PC-9 (cell line): ENCODE measurements at regions not wholly inside any gene's neighbourhood (a gene's known extent, or its start where the extent isn't known, plus 50 kb on each side); places are given as distances from the start of the nearest gene placed in this dataset.
"Not testable (repeated sequence)": the region's sequence is repeated elsewhere in the genome, so short reads cannot be mapped to it uniquely, and the experiment has no call there.

ENCODE experiments used
- BruUV-seq: library from RNA; stranded (reverse); fragments of 400-500 nt; replicated peaks from 2 replicates; lab custom pipeline; 2021; lab: Mats Ljungman, UMichigan
- CTCF ChIA-PET: fragments of 300-600 bp; sonication (Branson Sonifier 250); formaldehyde crosslinking; loops from one replicate; lab custom pipeline; 2022; ENCODE audit warnings: antibody characterized with exemption; lab: Charles Lee
- POLR2A ChIA-PET: fragments of 300-600 bp; sonication (Branson Sonifier 250); formaldehyde crosslinking; loops from one replicate; lab custom pipeline; 2022; ENCODE audit warnings: antibody characterized with exemption; ENCODE audit not compliant: unreplicated experiment; lab: Charles Lee
- DNase-seq, 2 experiments: peaks; one replicate each; pipeline versions ENCODE4 v3.0.0 to v3.0.0-alpha.2; 2015 to 2022; ENCODE audit warnings: mixed read lengths in 1 of 2
- H2AFZ ChIP-seq: fragments of 200-600 bp; sonication (generic); 2 replicates; pipeline ENCODE4 v1.8.1; 2017; ENCODE audit warnings: antibody characterized with exemption
- H3F3A ChIP-seq: fragments of 200-600 bp; sonication (generic); 2 replicates; pipeline ENCODE4 v1.8.1; 2017; ENCODE audit warnings: antibody characterized with exemption, mild to moderate bottlenecking, low read depth; ENCODE audit not compliant: insufficient read depth
- H3K27ac ChIP-seq: fragments of 200-600 bp; sonication (generic); 2 replicates; pipeline ENCODE4 v1.6.1; 2016; ENCODE audit warnings: mixed run types
- H3K27me3 ChIP-seq: fragments of 200-600 bp; sonication (generic); 2 replicates; pipeline ENCODE4 v1.6.1; 2016; ENCODE audit warnings: low read depth, mixed run types; ENCODE audit not compliant: insufficient read depth
- H3K36me3 ChIP-seq: fragments of 200-600 bp; sonication (generic); 2 replicates; pipeline ENCODE4 v1.6.1; 2016; ENCODE audit warnings: low read depth, mixed run types
- H3K4me1 ChIP-seq: fragments of 200-600 bp; sonication (generic); replicated peaks from 2 replicates; pipeline ENCODE4 v1.6.1; 2016; ENCODE audit warnings: mixed run types; ENCODE audit not compliant: insufficient read depth
- H3K4me2 ChIP-seq: fragments of 200-600 bp; sonication (generic); 2 replicates; pipeline ENCODE4 v1.6.1; 2017; ENCODE audit warnings: mixed run types
- H3K4me3 ChIP-seq: fragments of 200-600 bp; sonication (generic); 2 replicates; pipeline ENCODE4 v1.6.1; 2016; ENCODE audit warnings: mixed run types
- H3K79me2 ChIP-seq: fragments of 200-600 bp; sonication (generic); 2 replicates; pipeline ENCODE4 v1.6.1; 2017; ENCODE audit warnings: low read depth, mixed run types
- H3K9me2 ChIP-seq: fragments of 200-600 bp; sonication (generic); 2 replicates; pipeline ENCODE4 v1.8.1; 2017; ENCODE audit warnings: mild to moderate bottlenecking; ENCODE audit not compliant: insufficient read depth
- H3K9me3 ChIP-seq: fragments of 200-600 bp; sonication (generic); 2 replicates; pipeline ENCODE4 v1.8.1; 2016; ENCODE audit warnings: low read depth; ENCODE audit not compliant: insufficient read depth
- H4K20me1 ChIP-seq: fragments of 200-600 bp; sonication (generic); 2 replicates; pipeline ENCODE4 v1.8.1; 2017; ENCODE audit not compliant: insufficient read depth
- EZH2 ChIP-seq: fragments of 200-600 bp; sonication (generic); IDR thresholded peaks from 2 replicates; pipeline ENCODE4 v1.8.0; 2017; ENCODE audit warnings: antibody characterized with exemption, low read depth
- intact Hi-C: fragments of 100-400 bp; cut with micrococcal nuclease; formaldehyde crosslinking; loops from one replicate; pipeline ENCODE4 v1.10.0; 2022; ENCODE audit not compliant: unreplicated experiment
- TF ChIP-seq, protein P1 (sequence below): fragments of 200-600 bp; sonication (generic); conservative IDR thresholded peaks from 2 replicates; pipeline ENCODE4 v1.6.1; 2017; ENCODE audit warnings: mixed run types, antibody characterized with exemption, mild to moderate bottlenecking, moderate library complexity

- H3K4me1 ChIP-seq: no peaks in the 10 kb centered on the region
- no peak overlapping the region for H3K4me3 ChIP-seq
- ChIA-PET CTCF (no interaction called here), POLR2A (no interaction called here)
- TF ChIP-seq, protein P1, sequence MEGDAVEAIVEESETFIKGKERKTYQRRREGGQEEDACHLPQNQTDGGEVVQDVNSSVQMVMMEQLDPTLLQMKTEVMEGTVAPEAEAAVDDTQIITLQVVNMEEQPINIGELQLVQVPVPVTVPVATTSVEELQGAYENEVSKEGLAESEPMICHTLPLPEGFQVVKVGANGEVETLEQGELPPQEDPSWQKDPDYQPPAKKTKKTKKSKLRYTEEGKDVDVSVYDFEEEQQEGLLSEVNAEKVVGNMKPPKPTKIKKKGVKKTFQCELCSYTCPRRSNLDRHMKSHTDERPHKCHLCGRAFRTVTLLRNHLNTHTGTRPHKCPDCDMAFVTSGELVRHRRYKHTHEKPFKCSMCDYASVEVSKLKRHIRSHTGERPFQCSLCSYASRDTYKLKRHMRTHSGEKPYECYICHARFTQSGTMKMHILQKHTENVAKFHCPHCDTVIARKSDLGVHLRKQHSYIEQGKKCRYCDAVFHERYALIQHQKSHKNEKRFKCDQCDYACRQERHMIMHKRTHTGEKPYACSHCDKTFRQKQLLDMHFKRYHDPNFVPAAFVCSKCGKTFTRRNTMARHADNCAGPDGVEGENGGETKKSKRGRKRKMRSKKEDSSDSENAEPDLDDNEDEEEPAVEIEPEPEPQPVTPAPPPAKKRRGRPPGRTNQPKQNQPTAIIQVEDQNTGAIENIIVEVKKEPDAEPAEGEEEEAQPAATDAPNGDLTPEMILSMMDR: no peak
- TF ChIP-seq EZH2: no peak
- no peak overlapping the region for H3K27ac ChIP-seq
- intact Hi-C loops: no loop called here
- DNase-seq: no peak
- no peaks in the 10 kb centered on the region for H3K27me3 ChIP-seq
- no peak overlapping the region for H2AFZ ChIP-seq
- H3K9me3 ChIP-seq: no peaks in the 10 kb centered on the region
- H3K36me3 ChIP-seq: no peaks in the 10 kb centered on the region
- H3K9me2 ChIP-seq: no peaks in the 10 kb centered on the region
- BruUV-seq: no TSS peak
- H3K4me2 ChIP-seq: no peak overlapping the region
- no peaks in the 10 kb centered on the region for H4K20me1 ChIP-seq
- H3F3A ChIP-seq: no peaks in the 10 kb centered on the region
- no peaks in the 10 kb centered on the region for H3K79me2 ChIP-seq
These were observed 94.1 kb upstream of the NXPH2 start for GRCh38 chr2:138874251-138874650.

- H3K4me2 ChIP-seq, H3F3A ChIP-seq, H3K9me3 ChIP-seq, POLR2A ChIA-PET, H3K4me3 ChIP-seq, H3K79me2 ChIP-seq, H3K27me3 ChIP-seq, H4K20me1 ChIP-seq, intact Hi-C loops, H3K4me1 ChIP-seq, H3K27ac ChIP-seq, BruUV-seq, H3K9me2 ChIP-seq, CTCF ChIA-PET, H2AFZ ChIP-seq, DNase-seq, H3K36me3 ChIP-seq: not testable (repeated sequence)
These were observed 91.9 kb upstream of the NXPH2 start for GRCh38 chr2:138872116-138872515.

GRCh38 chr2:138871312-138871711 lies 91.1 kb upstream of the NXPH2 start:
- intact Hi-C loops: no loop called here
- TF ChIP-seq EZH2: no peak
- TF ChIP-seq, protein P1: no peak
- CTCF ChIA-PET: no interaction called here
- Histone ChIP-seq H3K4me1 (no peaks in the 10 kb centered on the region), H2AFZ (no peak overlapping the region), H3K79me2 (no peaks in the 10 kb centered on the region), H4K20me1 (no peaks in the 10 kb centered on the region), H3K9me2 (no peaks in the 10 kb centered on the region), H3K36me3 (no peaks in the 10 kb centered on the region), H3K27me3 (no peaks in the 10 kb centered on the region), H3K9me3 (no peaks in the 10 kb centered on the region; the same call in 1 of the 2 replicates), H3K4me2 (no peak overlapping the region), H3K4me3 (no peak overlapping the region), H3F3A (no peaks in the 10 kb centered on the region), H3K27ac (no peak overlapping the region)
- POLR2A ChIA-PET: no interaction called here
- DNase-seq: no peak
- no TSS peak for BruUV-seq

DNA sequence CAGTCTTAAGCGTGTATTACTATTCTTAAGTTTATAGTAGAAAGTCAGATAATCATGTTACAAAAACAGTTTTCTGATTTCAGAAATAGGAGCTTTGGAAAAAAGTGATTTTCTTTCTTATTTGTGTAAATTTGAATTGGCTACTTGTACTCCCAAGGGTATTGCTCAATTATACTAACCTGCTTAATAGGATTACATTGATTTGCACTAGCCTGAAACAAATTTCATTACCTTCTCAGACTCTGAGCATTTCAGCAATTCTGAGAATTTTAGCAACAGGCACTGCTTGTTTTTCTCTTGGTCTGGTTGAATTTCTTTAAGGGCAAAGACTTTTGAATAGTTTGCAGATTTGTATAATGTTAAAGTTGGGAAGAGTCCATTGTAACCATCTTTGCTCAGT lies 87.2 kb upstream of the NXPH2 start:
- Histone ChIP-seq H2AFZ (0 out of 2 replicates have a peak overlapping the region, but pooled peaks have one; percentile 11), H3K4me3 (no peak overlapping the region), H3F3A (no peaks in the 10 kb centered on the region), H3K27me3 (no peaks in the 10 kb centered on the region), H3K36me3 (no peaks in the 10 kb centered on the region), H4K20me1 (no peaks in the 10 kb centered on the region), H3K79me2 (no peaks in the 10 kb centered on the region), H3K4me2 (no peak overlapping the region), H3K27ac (no peak overlapping the region), H3K4me1 (no peaks in the 10 kb centered on the region), H3K9me3 (no peaks in the 10 kb centered on the region; the same call in 1 of the 2 replicates), H3K9me2 (no peaks in the 10 kb centered on the region)
- ChIA-PET POLR2A (no interaction called here), CTCF (no interaction called here)
- TF ChIP-seq EZH2: no peak
- DNase-seq: no peak
- intact Hi-C loops: no loop called here
- no TSS peak for BruUV-seq
